Testis (tissue), 2 donors: ENCODE measurements at regions not wholly inside any gene's neighbourhood (a gene's known extent, or its start where the extent isn't known, plus 50 kb on each side); places are given as distances from the start of the nearest gene placed in this dataset.

Experiments
- CTCF ChIP-seq, 3 experiments: fragments of 450-650 bp in 2 of 3; fragments of 200-600 bp in 1 of 3; sonication (generic) in 1 of 3; IDR thresholded peaks; one replicate each; pipeline ENCODE4 v1.5.1; 2016 to 2019; ENCODE audit warnings: antibody characterized with exemption in 3 of 3, mild to moderate bottlenecking in 2 of 3, moderate library complexity in 1 of 3
- POLR2A ChIP-seq: fragments of 450-650 bp; IDR thresholded peaks from one replicate; pipeline ENCODE4 v1.6.1; 2017; ENCODE audit warnings: antibody characterized with exemption, mild to moderate bottlenecking, moderate library complexity

- TF ChIP-seq CTCF (IDR thresholded peaks at IDR 0.05), result no peak
- TF ChIP-seq POLR2A, result no peak
Observed at GRCh38 chr18:70523035-70523791, 234.4 kb downstream of the SOCS6 start.
